ENCODE measurements at regions not wholly inside any gene's neighbourhood (a gene's known extent, or its start where the extent isn't known, plus 50 kb on each side); places are given as distances from the start of the nearest gene placed in this dataset.

DNA sequence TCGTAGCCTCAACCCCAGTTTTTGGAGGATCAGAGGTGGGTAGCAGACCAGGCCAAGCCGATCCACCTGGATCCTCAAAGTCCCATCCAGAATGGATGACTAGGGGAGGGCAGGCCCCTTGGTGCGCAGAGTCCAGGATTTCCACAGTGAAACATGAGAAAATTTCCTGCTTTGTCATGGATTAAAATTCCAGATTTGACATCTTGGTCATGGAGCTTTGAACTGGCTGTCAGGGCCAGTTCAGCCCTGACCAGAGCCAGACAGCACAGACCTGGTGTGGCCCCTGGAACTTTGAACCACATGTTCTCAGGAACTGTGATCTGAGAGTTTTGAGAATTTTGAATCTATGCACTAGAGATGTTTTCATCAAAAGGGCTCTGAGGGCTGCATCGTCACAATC is 177.5 kb downstream of the MN1 start:
- H4K91ac ChIP-seq (ENCODE audit: low read length): no peak overlapping the region
- peaks cover 4% of the 10 kb centered on the region for H3K4me1 ChIP-seq (ENCODE audit: control insufficient read depth, insufficient read depth, low read depth, low read length)
- H3K23ac ChIP-seq (ENCODE audit: low read length in 2 of 2): no peak overlapping the region
- no peak overlapping the region for H3K9ac ChIP-seq (ENCODE audit: low read length)
- H4K8ac ChIP-seq (ENCODE audit: low read length): no peak overlapping the region
- H2BK5ac ChIP-seq (ENCODE audit: low read depth, low read length, poor library complexity, severe bottlenecking): no peak overlapping the region
- H3K36me3 ChIP-seq (ENCODE audit: control insufficient read depth in 1 of 2, insufficient read depth in 2 of 2, low read depth in 1 of 2, low read length in 2 of 2): no peaks in the 10 kb centered on the region
- no peak overlapping the region for H2BK15ac ChIP-seq (ENCODE audit: low read depth, poor library complexity, severe bottlenecking)
- H3K4me2 ChIP-seq (ENCODE audit: low read length, poor library complexity, severe bottlenecking): no peak overlapping the region
- H3K27me3 ChIP-seq (ENCODE audit: control insufficient read depth in 1 of 2, insufficient read depth in 1 of 2, low read length in 2 of 2): peaks cover 13 to 18% of the 10 kb centered on the region in 2 experiments
- H3K27ac ChIP-seq (ENCODE audit: low read length, poor library complexity, severe bottlenecking): no peak overlapping the region
- no peak overlapping the region for H3K4me3 ChIP-seq (ENCODE audit: insufficient read depth in 1 of 2, low read depth in 1 of 2, low read length in 2 of 2)
- no peak overlapping the region for H3K14ac ChIP-seq (ENCODE audit: low read length in 2 of 2)
- H3K9me3 ChIP-seq (ENCODE audit: control insufficient read depth, low read length): peaks cover 3% of the 10 kb centered on the region
- no peak overlapping the region for H2BK120ac ChIP-seq (ENCODE audit: low read depth, low read length)
- DNase-seq: no peak
- H3K79me1 ChIP-seq (replicated peaks; ENCODE audit: low read length, poor library complexity, severe bottlenecking): no peaks in the 10 kb centered on the region
- WGBS: 92% methylated on average over 4 of the region's 4 CpGs
- H2AFZ ChIP-seq (ENCODE audit: low read depth, low read length): no peak overlapping the region
- peak overlapping the region in 1 of 2 experiments; percentile 31 for H2BK12ac ChIP-seq (ENCODE audit: low read length in 2 of 2)
- H2AK5ac ChIP-seq (ENCODE audit: low read length, severe bottlenecking): no peak overlapping the region
- H3K4ac ChIP-seq (ENCODE audit: low read depth in 1 of 2, low read length in 2 of 2): no peak overlapping the region
- no peak overlapping the region for H3K18ac ChIP-seq (ENCODE audit: low read depth in 1 of 2, low read length in 2 of 2)

DNA sequence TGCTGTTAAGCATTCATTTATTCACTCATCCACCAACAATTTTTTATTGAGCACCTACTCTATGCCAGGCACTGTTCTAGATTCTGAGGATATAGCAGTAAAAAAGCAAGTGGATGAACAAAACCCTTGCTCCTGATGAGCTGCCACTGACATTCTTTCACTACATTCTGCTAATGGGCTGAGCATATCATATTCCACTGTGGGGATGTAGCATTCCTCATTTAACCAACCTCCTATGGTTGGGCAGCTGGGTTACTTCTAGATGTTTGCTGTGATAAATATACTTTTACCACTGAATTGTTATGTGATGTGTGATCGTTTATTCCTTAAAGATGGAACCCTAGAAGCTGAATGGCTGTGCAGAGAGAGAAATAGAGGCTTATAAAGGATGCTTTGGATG is 176.9 kb downstream of the MN1 start:
- Histone ChIP-seq H3K4me2 (ENCODE audit: low read length, poor library complexity, severe bottlenecking) (no peak overlapping the region), H3K18ac (ENCODE audit: low read depth in 1 of 2, low read length in 2 of 2) (no peak overlapping the region), H2BK12ac (ENCODE audit: low read length in 2 of 2) (no peak overlapping the region), H3K9me3 (ENCODE audit: control insufficient read depth, low read length) (peaks cover under 1% of the 10 kb centered on the region), H3K36me3 (ENCODE audit: control insufficient read depth in 1 of 2, insufficient read depth in 2 of 2, low read depth in 1 of 2, low read length in 2 of 2) (no peaks in the 10 kb centered on the region), H3K23ac (ENCODE audit: low read length in 2 of 2) (no peak overlapping the region), H2BK15ac (ENCODE audit: low read depth, poor library complexity, severe bottlenecking) (no peak overlapping the region), H4K91ac (ENCODE audit: low read length) (no peak overlapping the region), H3K4ac (ENCODE audit: low read depth in 1 of 2, low read length in 2 of 2) (no peak overlapping the region), H3K79me1 (replicated peaks; ENCODE audit: low read length, poor library complexity, severe bottlenecking) (no peaks in the 10 kb centered on the region), H3K14ac (ENCODE audit: low read length in 2 of 2) (no peak overlapping the region), H3K4me1 (ENCODE audit: control insufficient read depth, insufficient read depth, low read depth, low read length) (peaks cover 4% of the 10 kb centered on the region), H2BK120ac (ENCODE audit: low read depth, low read length) (no peak overlapping the region), H4K8ac (ENCODE audit: low read length) (no peak overlapping the region), H2BK5ac (ENCODE audit: low read depth, low read length, poor library complexity, severe bottlenecking) (no peak overlapping the region), H3K27me3 (ENCODE audit: control insufficient read depth in 1 of 2, insufficient read depth in 1 of 2, low read length in 2 of 2) (peaks cover 9 to 11% of the 10 kb centered on the region in 2 experiments), H2AFZ (ENCODE audit: low read depth, low read length) (no peak overlapping the region), H3K4me3 (ENCODE audit: insufficient read depth in 1 of 2, low read depth in 1 of 2, low read length in 2 of 2) (no peak overlapping the region), H3K27ac (ENCODE audit: low read length, poor library complexity, severe bottlenecking) (no peak overlapping the region), H2AK5ac (ENCODE audit: low read length, severe bottlenecking) (no peak overlapping the region), H3K9ac (ENCODE audit: low read length) (no peak overlapping the region)
- no peak for DNase-seq
- 3% methylated on average over 1 of the region's 1 CpG for WGBS

DNA sequence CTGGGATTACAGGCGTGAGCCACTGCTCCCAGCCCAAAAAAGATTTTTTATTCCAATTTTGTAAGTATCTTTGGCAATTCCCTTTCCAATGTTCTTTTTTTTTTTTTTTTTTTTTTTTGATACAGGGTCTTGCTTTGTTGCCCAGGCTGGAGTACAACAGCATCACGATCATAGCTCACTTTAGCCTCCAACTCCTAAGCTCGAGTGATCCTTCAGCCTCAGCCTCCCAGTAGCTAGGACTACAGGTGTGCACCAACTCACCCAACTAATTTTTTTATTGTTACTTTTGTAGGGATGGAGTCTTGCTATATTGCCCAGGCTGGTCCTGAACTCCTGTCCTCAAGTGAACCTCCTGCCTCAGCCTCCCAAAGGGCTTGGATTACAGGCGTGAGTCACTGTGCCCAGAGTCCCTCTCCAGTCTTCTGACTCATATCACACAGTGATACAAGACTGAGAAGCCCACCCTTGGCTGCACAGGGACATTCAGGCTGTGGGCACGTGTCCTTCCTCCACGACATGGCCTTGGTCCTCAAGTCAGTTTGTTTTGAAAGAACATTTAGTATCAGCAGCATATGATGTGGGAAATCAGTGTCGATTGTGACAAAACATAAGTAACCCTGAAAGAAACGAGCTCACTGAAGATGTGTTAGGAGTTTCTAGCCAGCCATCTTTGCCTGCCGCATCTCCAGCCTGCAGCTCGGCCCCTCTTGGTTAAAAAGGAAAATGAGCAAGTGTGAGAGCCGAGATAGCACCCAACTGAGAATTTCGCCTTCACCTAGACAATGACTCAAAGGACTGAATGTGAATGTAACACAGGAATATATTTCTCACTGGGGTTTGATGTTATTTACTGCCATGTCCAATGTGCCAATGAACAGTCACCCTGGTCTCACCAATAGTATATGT is 175.5 kb downstream of the MN1 start:
- H3K4me3 ChIP-seq (ENCODE audit: insufficient read depth in 1 of 2, low read depth in 1 of 2, low read length in 2 of 2): no peak overlapping the region
- H3K79me1 ChIP-seq (replicated peaks; ENCODE audit: low read length, poor library complexity, severe bottlenecking): no peaks in the 10 kb centered on the region
- no peaks in the 10 kb centered on the region for H3K27me3 ChIP-seq (ENCODE audit: control insufficient read depth in 1 of 2, insufficient read depth in 1 of 2, low read length in 2 of 2)
- no peak overlapping the region for H4K8ac ChIP-seq (ENCODE audit: low read length)
- H3K4me1 ChIP-seq (ENCODE audit: control insufficient read depth, insufficient read depth, low read depth, low read length): peaks cover 5% of the 10 kb centered on the region
- no peaks in the 10 kb centered on the region for H3K9me3 ChIP-seq (ENCODE audit: control insufficient read depth, low read length)
- DNase-seq: peak; percentile 27
- H3K14ac ChIP-seq (ENCODE audit: low read length in 2 of 2): no peak overlapping the region
- H2AFZ ChIP-seq (ENCODE audit: low read depth, low read length): no peak overlapping the region
- H2BK120ac ChIP-seq (ENCODE audit: low read depth, low read length): no peak overlapping the region
- no peak overlapping the region for H3K4ac ChIP-seq (ENCODE audit: low read depth in 1 of 2, low read length in 2 of 2)
- no peak overlapping the region for H3K9ac ChIP-seq (ENCODE audit: low read length)
- H3K18ac ChIP-seq (ENCODE audit: low read depth in 1 of 2, low read length in 2 of 2): no peak overlapping the region
- H3K23ac ChIP-seq (ENCODE audit: low read length in 2 of 2): no peak overlapping the region
- no peak overlapping the region for H2BK5ac ChIP-seq (ENCODE audit: low read depth, low read length, poor library complexity, severe bottlenecking)
- WGBS: 81% methylated on average over 9 of the region's 12 CpGs
- no peak overlapping the region for H2BK12ac ChIP-seq (ENCODE audit: low read length in 2 of 2)
- H3K36me3 ChIP-seq (ENCODE audit: control insufficient read depth in 1 of 2, insufficient read depth in 2 of 2, low read depth in 1 of 2, low read length in 2 of 2): no peaks in the 10 kb centered on the region
- no peak overlapping the region for H4K91ac ChIP-seq (ENCODE audit: low read length)
- H2AK5ac ChIP-seq (ENCODE audit: low read length, severe bottlenecking): no peak overlapping the region
- H3K27ac ChIP-seq (ENCODE audit: low read length, poor library complexity, severe bottlenecking): no peak overlapping the region
- H2BK15ac ChIP-seq (ENCODE audit: low read depth, poor library complexity, severe bottlenecking): no peak overlapping the region
- H3K4me2 ChIP-seq (ENCODE audit: low read length, poor library complexity, severe bottlenecking): no peak overlapping the region

DNA sequence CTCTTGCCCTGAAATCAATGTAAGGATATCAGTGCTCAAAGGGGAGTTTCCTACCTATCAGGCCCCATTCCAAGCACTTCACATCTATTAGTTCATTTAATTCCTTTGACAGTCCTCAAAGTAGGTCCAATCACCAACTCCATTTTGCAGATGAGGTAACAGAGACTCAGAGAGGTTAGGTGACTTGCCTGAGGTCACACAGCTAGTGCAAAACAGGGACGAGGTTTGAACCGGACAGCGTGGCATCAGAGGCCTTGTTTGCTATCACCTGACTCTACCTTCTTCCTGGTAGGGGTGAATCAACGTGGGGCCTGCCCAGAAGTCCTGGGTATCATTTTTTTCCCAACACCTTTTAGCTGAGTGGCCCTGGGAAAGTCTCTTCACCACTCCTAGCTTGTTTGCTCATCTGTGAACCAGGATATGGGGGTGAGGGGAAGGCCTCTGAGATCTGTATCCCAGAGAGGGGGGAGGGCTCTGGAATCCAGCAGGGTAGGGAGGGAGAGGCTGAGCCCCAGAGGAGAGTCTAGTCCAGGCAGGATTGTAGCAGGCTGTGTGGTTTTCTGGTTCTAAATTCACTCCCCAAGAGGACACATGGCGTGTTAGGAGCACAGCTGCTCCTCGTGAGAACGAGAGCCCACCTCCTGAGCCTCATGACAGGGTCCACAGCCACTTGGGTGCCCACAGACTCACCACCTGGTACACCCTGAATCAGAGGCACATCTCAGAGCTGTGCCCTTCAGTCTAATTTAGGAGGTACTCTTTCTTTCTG is 174.7 kb downstream of the MN1 start:
- DNase-seq: no peak
- H3K27me3 ChIP-seq (ENCODE audit: control insufficient read depth in 1 of 2, insufficient read depth in 1 of 2, low read length in 2 of 2): no peaks in the 10 kb centered on the region
- H4K91ac ChIP-seq (ENCODE audit: low read length): no peak overlapping the region
- no peak overlapping the region for H3K18ac ChIP-seq (ENCODE audit: low read depth in 1 of 2, low read length in 2 of 2)
- H2AK5ac ChIP-seq (ENCODE audit: low read length, severe bottlenecking): no peak overlapping the region
- no peaks in the 10 kb centered on the region for H3K79me1 ChIP-seq (replicated peaks; ENCODE audit: low read length, poor library complexity, severe bottlenecking)
- no peak overlapping the region for H3K4me3 ChIP-seq (ENCODE audit: insufficient read depth in 1 of 2, low read depth in 1 of 2, low read length in 2 of 2)
- H2BK12ac ChIP-seq (ENCODE audit: low read length in 2 of 2): no peak overlapping the region
- no peak overlapping the region for H3K4ac ChIP-seq (ENCODE audit: low read depth in 1 of 2, low read length in 2 of 2)
- H2BK5ac ChIP-seq (ENCODE audit: low read depth, low read length, poor library complexity, severe bottlenecking): no peak overlapping the region
- H3K4me2 ChIP-seq (ENCODE audit: low read length, poor library complexity, severe bottlenecking): no peak overlapping the region
- H3K4me1 ChIP-seq (ENCODE audit: control insufficient read depth, insufficient read depth, low read depth, low read length): peaks cover 2% of the 10 kb centered on the region
- WGBS: 91% methylated on average over 6 of the region's 7 CpGs
- H2BK15ac ChIP-seq (ENCODE audit: low read depth, poor library complexity, severe bottlenecking): no peak overlapping the region
- no peak overlapping the region for H4K8ac ChIP-seq (ENCODE audit: low read length)
- no peak overlapping the region for H3K9ac ChIP-seq (ENCODE audit: low read length)
- no peak overlapping the region for H2BK120ac ChIP-seq (ENCODE audit: low read depth, low read length)
- H3K23ac ChIP-seq (ENCODE audit: low read length in 2 of 2): no peak overlapping the region
- no peak overlapping the region for H3K27ac ChIP-seq (ENCODE audit: low read length, poor library complexity, severe bottlenecking)
- H3K14ac ChIP-seq (ENCODE audit: low read length in 2 of 2): no peak overlapping the region
- no peak overlapping the region for H2AFZ ChIP-seq (ENCODE audit: low read depth, low read length)
- no peaks in the 10 kb centered on the region for H3K9me3 ChIP-seq (ENCODE audit: control insufficient read depth, low read length)
- H3K36me3 ChIP-seq (ENCODE audit: control insufficient read depth in 1 of 2, insufficient read depth in 2 of 2, low read depth in 1 of 2, low read length in 2 of 2): no peaks in the 10 kb centered on the region
